PC-9 (cell line): ENCODE measurements at regions not wholly inside any gene's neighbourhood (a gene's known extent, or its start where the extent isn't known, plus 50 kb on each side); places are given as distances from the start of the nearest gene placed in this dataset.

Experiments used
- BruUV-seq: library from RNA; stranded (reverse); fragments of 400-500 nt; replicated peaks from 2 replicates; lab custom pipeline; 2021; lab: Mats Ljungman, UMichigan
- CTCF ChIA-PET: fragments of 300-600 bp; sonication (Branson Sonifier 250); formaldehyde crosslinking; loops from one replicate; lab custom pipeline; 2022; ENCODE audit warnings: antibody characterized with exemption; lab: Charles Lee
- POLR2A ChIA-PET: fragments of 300-600 bp; sonication (Branson Sonifier 250); formaldehyde crosslinking; loops from one replicate; lab custom pipeline; 2022; ENCODE audit warnings: antibody characterized with exemption; ENCODE audit not compliant: unreplicated experiment; lab: Charles Lee
- DNase-seq, 2 experiments: peaks; one replicate each; pipeline versions ENCODE4 v3.0.0 to v3.0.0-alpha.2; 2015 to 2022; ENCODE audit warnings: mixed read lengths in 1 of 2
- H2AFZ ChIP-seq: fragments of 200-600 bp; sonication (generic); 2 replicates; pipeline ENCODE4 v1.8.1; 2017; ENCODE audit warnings: antibody characterized with exemption
- H3F3A ChIP-seq: fragments of 200-600 bp; sonication (generic); 2 replicates; pipeline ENCODE4 v1.8.1; 2017; ENCODE audit warnings: antibody characterized with exemption, mild to moderate bottlenecking, low read depth; ENCODE audit not compliant: insufficient read depth
- H3K27ac ChIP-seq: fragments of 200-600 bp; sonication (generic); 2 replicates; pipeline ENCODE4 v1.6.1; 2016; ENCODE audit warnings: mixed run types
- H3K27me3 ChIP-seq: fragments of 200-600 bp; sonication (generic); 2 replicates; pipeline ENCODE4 v1.6.1; 2016; ENCODE audit warnings: low read depth, mixed run types; ENCODE audit not compliant: insufficient read depth
- H3K36me3 ChIP-seq: fragments of 200-600 bp; sonication (generic); 2 replicates; pipeline ENCODE4 v1.6.1; 2016; ENCODE audit warnings: low read depth, mixed run types
- H3K4me1 ChIP-seq: fragments of 200-600 bp; sonication (generic); replicated peaks from 2 replicates; pipeline ENCODE4 v1.6.1; 2016; ENCODE audit warnings: mixed run types; ENCODE audit not compliant: insufficient read depth
- H3K4me2 ChIP-seq: fragments of 200-600 bp; sonication (generic); 2 replicates; pipeline ENCODE4 v1.6.1; 2017; ENCODE audit warnings: mixed run types
- H3K4me3 ChIP-seq: fragments of 200-600 bp; sonication (generic); 2 replicates; pipeline ENCODE4 v1.6.1; 2016; ENCODE audit warnings: mixed run types
- H3K79me2 ChIP-seq: fragments of 200-600 bp; sonication (generic); 2 replicates; pipeline ENCODE4 v1.6.1; 2017; ENCODE audit warnings: low read depth, mixed run types
- H3K9me2 ChIP-seq: fragments of 200-600 bp; sonication (generic); 2 replicates; pipeline ENCODE4 v1.8.1; 2017; ENCODE audit warnings: mild to moderate bottlenecking; ENCODE audit not compliant: insufficient read depth
- H3K9me3 ChIP-seq: fragments of 200-600 bp; sonication (generic); 2 replicates; pipeline ENCODE4 v1.8.1; 2016; ENCODE audit warnings: low read depth; ENCODE audit not compliant: insufficient read depth
- H4K20me1 ChIP-seq: fragments of 200-600 bp; sonication (generic); 2 replicates; pipeline ENCODE4 v1.8.1; 2017; ENCODE audit not compliant: insufficient read depth
- EZH2 ChIP-seq: fragments of 200-600 bp; sonication (generic); IDR thresholded peaks from 2 replicates; pipeline ENCODE4 v1.8.0; 2017; ENCODE audit warnings: antibody characterized with exemption, low read depth
- intact Hi-C: fragments of 100-400 bp; cut with micrococcal nuclease; formaldehyde crosslinking; loops from one replicate; pipeline ENCODE4 v1.10.0; 2022; ENCODE audit not compliant: unreplicated experiment
- TF ChIP-seq, protein P1 (sequence below): fragments of 200-600 bp; sonication (generic); conservative IDR thresholded peaks from 2 replicates; pipeline ENCODE4 v1.6.1; 2017; ENCODE audit warnings: mixed run types, antibody characterized with exemption, mild to moderate bottlenecking, moderate library complexity

DNA sequence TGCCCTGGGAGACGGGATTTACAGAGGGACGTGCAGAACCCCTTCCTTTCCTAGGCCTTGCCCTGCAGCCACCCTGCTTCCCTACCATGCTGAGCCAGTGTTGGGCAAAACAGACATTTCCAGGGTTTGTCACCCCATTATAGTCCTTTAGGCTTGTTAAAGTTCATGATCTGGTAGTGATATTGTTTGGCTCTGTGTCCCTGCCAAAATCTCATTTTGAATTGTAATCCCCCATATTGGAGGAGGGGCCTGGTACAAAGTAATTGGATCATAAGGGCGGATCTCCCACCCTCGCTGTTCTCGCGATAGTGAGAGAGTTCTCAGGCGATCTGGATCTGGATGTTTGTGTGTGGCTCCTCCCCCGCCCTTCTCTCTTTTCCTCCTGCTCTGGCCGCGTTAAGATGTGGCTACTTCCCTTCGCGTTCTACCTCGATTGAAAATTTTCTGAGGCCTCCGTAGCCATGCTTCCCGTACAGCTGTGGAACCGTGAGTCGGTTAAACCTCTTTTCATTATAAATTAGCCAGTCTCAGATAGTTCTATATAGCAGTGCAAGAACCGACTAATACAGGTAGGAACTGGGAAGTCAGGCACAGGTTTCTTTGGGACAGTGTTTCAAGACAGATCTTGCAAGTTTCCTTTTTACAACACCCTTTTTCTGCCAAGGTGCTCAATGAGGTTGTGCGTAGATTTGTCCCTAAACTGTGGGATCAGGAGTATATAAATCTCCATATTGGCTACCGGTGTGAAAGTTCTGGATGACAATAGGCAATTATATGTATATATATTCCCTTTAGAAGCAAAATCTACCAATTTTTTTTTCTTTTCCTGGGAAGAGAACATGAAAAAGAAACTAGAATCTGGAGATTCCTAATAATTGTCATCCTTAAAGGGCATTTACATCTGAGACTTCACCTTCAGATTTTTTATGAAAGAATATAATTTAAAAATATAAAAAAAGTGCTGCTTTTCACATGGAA, 152.1 kb downstream of the SAMD5 start:
- Histone ChIP-seq H3K4me3 (peak overlapping the region; percentile 85), H2AFZ (peak overlapping the region; percentile 92), H3K4me1 (peaks cover 17% of the 10 kb centered on the region), H4K20me1 (no peaks in the 10 kb centered on the region), H3K4me2 (peak overlapping the region; percentile 79), H3K9me3 (no peaks in the 10 kb centered on the region; the same call in 1 of the 2 replicates), H3K9me2 (no peaks in the 10 kb centered on the region), H3K79me2 (peaks cover 43% of the 10 kb centered on the region), H3K27ac (peak overlapping the region; percentile 18; the same call in 1 of the 2 replicates), H3K36me3 (peaks cover 15% of the 10 kb centered on the region; the same call in 1 of the 2 replicates), H3K27me3 (no peaks in the 10 kb centered on the region), H3F3A (no peaks in the 10 kb centered on the region)
- no peak for TF ChIP-seq EZH2
- TF ChIP-seq, protein P1, sequence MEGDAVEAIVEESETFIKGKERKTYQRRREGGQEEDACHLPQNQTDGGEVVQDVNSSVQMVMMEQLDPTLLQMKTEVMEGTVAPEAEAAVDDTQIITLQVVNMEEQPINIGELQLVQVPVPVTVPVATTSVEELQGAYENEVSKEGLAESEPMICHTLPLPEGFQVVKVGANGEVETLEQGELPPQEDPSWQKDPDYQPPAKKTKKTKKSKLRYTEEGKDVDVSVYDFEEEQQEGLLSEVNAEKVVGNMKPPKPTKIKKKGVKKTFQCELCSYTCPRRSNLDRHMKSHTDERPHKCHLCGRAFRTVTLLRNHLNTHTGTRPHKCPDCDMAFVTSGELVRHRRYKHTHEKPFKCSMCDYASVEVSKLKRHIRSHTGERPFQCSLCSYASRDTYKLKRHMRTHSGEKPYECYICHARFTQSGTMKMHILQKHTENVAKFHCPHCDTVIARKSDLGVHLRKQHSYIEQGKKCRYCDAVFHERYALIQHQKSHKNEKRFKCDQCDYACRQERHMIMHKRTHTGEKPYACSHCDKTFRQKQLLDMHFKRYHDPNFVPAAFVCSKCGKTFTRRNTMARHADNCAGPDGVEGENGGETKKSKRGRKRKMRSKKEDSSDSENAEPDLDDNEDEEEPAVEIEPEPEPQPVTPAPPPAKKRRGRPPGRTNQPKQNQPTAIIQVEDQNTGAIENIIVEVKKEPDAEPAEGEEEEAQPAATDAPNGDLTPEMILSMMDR = no peak
- TSS peak; percentile 66 for BruUV-seq
- ChIA-PET CTCF (interaction anchor here (0.6 kb wide), 1 partner anchor 101 kb away, joined by 3 read pairs; no protein-coding TSS in a partner anchor), POLR2A (interaction anchor here (0.6 kb wide), 1 partner anchor 1424 kb away, joined by 3 read pairs; no protein-coding TSS in a partner anchor)
- peak; percentile 32 to 70 for DNase-seq
- intact Hi-C loops = no loop called here

DNA sequence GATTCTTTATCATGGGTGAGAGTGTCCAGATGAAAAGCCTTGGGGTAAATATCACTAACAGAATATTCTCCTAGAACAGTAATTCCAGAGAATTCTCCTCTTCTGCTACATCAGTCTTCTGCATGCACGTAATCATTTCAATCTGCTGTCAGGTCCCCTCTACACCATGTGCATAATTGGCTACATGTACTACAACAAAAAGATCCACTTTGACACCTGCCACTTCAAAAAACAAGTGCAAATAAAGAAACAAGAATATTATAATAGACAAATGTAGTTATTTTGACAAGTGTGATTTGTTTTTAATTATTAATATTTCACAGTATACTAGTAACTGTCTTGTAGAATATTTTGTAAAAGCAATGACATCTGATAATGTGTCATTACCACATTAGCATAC, 154.2 kb downstream of the SAMD5 start:
- TF ChIP-seq EZH2 = no peak
- TF ChIP-seq, protein P1 = no peak
- peaks cover 17% of the 10 kb centered on the region for H3K4me1 ChIP-seq
- H3K79me2 ChIP-seq = peaks cover 60% of the 10 kb centered on the region
- DNase-seq = no peak
- no peaks in the 10 kb centered on the region for H3K27me3 ChIP-seq
- no peaks in the 10 kb centered on the region for H3K9me3 ChIP-seq
- POLR2A ChIA-PET = no interaction called here
- intact Hi-C loops = no loop called here
- H3K36me3 ChIP-seq = peaks cover 15% of the 10 kb centered on the region; the same call in 1 of the 2 replicates
- H3K27ac ChIP-seq = no peak overlapping the region
- CTCF ChIA-PET = no interaction called here
- H3K9me2 ChIP-seq = no peaks in the 10 kb centered on the region
- H3F3A ChIP-seq = no peaks in the 10 kb centered on the region
- peak overlapping the region; percentile 79 for H3K4me2 ChIP-seq
- no peak overlapping the region for H2AFZ ChIP-seq
- H4K20me1 ChIP-seq = no peaks in the 10 kb centered on the region
- no TSS peak for BruUV-seq
- peak overlapping the region; percentile 85; the same call in 1 of the 2 replicates for H3K4me3 ChIP-seq

DNA sequence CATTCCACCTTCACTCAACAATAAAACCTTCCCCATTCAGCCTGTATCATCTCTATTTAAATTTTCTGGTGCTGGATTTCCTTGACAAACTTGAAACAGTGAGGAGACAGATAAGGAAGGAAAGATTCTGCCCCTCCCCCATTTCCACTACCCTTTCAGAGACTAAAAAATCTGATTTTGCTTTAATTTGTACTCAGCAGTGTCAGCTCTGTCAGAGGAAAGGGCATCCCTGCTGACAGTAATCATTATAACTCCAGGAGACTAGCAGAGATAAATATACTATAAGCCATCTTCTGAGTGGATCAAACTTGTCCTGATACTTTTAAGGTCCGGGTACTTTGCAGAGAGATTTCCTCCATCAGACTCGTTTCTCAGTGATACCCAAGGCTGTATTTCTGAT, 155.6 kb downstream of the SAMD5 start:
- BruUV-seq = no TSS peak
- peaks cover 74% of the 10 kb centered on the region for H3K79me2 ChIP-seq
- intact Hi-C loops = no loop called here
- H3K9me2 ChIP-seq = no peaks in the 10 kb centered on the region
- H3K4me3 ChIP-seq = no peak overlapping the region
- no peak for DNase-seq
- H3K36me3 ChIP-seq = peaks cover 15% of the 10 kb centered on the region; the same call in 1 of the 2 replicates
- H4K20me1 ChIP-seq = no peaks in the 10 kb centered on the region
- TF ChIP-seq, protein P1 = no peak
- no peak for TF ChIP-seq EZH2
- ChIA-PET CTCF (interaction anchor here (0.7 kb wide), 1 partner anchor 1072 kb away, joined by 11 read pairs; no protein-coding TSS in a partner anchor), POLR2A (no interaction called here)
- no peaks in the 10 kb centered on the region for H3F3A ChIP-seq
- peaks cover 4% of the 10 kb centered on the region; the same call in 1 of the 2 replicates for H3K9me3 ChIP-seq
- no peak overlapping the region for H3K4me2 ChIP-seq
- H3K27ac ChIP-seq = no peak overlapping the region
- H3K4me1 ChIP-seq = peaks cover 17% of the 10 kb centered on the region
- no peak overlapping the region for H2AFZ ChIP-seq
- no peaks in the 10 kb centered on the region for H3K27me3 ChIP-seq
